DOHH2 (cell line): ENCODE measurements at regions not wholly inside any gene's neighbourhood (a gene's known extent, or its start where the extent isn't known, plus 50 kb on each side); places are given as distances from the start of the nearest gene placed in this dataset.

ENCODE experiments used
- H3F3A ChIP-seq: fragments of 200-600 bp; sonication (generic), shearing (Covaris generic); 2 replicates; pipeline ENCODE4 v1.6.0; 2016; ENCODE audit warnings: antibody characterized with exemption, mild to moderate bottlenecking; ENCODE audit not compliant: control insufficient read depth, insufficient read depth
- H3K27ac ChIP-seq: fragments of 200-600 bp; sonication (generic); 2 replicates; pipeline ENCODE4 v1.5.1; 2014; ENCODE audit warnings: low read depth, mild to moderate bottlenecking, low read length, moderate library complexity
- H3K27me3 ChIP-seq: fragments of 200-600 bp; sonication (generic); 2 replicates; pipeline ENCODE4 v1.6.1; 2014; ENCODE audit warnings: mild to moderate bottlenecking, low read length, mixed read lengths; ENCODE audit not compliant: control insufficient read depth
- H3K36me3 ChIP-seq: fragments of 200-600 bp; sonication (generic); 2 replicates; pipeline ENCODE4 v1.6.1; 2014; ENCODE audit warnings: mild to moderate bottlenecking, low read length, moderate library complexity, mixed read lengths; ENCODE audit not compliant: control insufficient read depth
- H3K4me1 ChIP-seq: fragments of 200-600 bp; sonication (generic); 2 replicates; pipeline ENCODE4 v1.6.1; 2014; ENCODE audit warnings: mild to moderate bottlenecking, low read length, mixed read lengths; ENCODE audit not compliant: control insufficient read depth
- H3K4me2 ChIP-seq: fragments of 200-600 bp; sonication (generic); 2 replicates; pipeline ENCODE4 v1.6.0; 2014; ENCODE audit warnings: mild to moderate bottlenecking, low read length, moderate library complexity
- H3K4me3 ChIP-seq: fragments of 200-600 bp; sonication (generic); 2 replicates; pipeline ENCODE4 v1.5.1; 2014; ENCODE audit warnings: mild to moderate bottlenecking, low read length, mixed read lengths
- H3K79me2 ChIP-seq: fragments of 200-600 bp; sonication (generic); 2 replicates; pipeline ENCODE4 v1.6.1; 2014; ENCODE audit warnings: mild to moderate bottlenecking, low read length, mixed read lengths; ENCODE audit not compliant: control insufficient read depth
- H3K9me2 ChIP-seq: fragments of 200-600 bp; sonication (generic); replicated peaks from 2 replicates; pipeline ENCODE4 v1.6.1; 2014; ENCODE audit warnings: mild to moderate bottlenecking, low read length, mixed read lengths; ENCODE audit not compliant: control insufficient read depth
- H3K9me3 ChIP-seq: fragments of 200-600 bp; sonication (generic); 2 replicates; pipeline ENCODE4 v1.6.1; 2014; ENCODE audit warnings: antibody characterized with exemption, low read length, mixed read lengths; ENCODE audit not compliant: control insufficient read depth, insufficient read depth
- H4K20me1 ChIP-seq: fragments of 200-600 bp; sonication (generic); 2 replicates; pipeline ENCODE4 v1.6.0; 2014; ENCODE audit warnings: low read depth, mild to moderate bottlenecking, antibody characterized with exemption, low read length, moderate library complexity; ENCODE audit not compliant: control insufficient read depth, insufficient read depth
- CTCF ChIP-seq: fragments of 200-600 bp; sonication (generic); IDR thresholded peaks from one replicate; pipeline ENCODE4 v1.5.1; 2014; ENCODE audit warnings: antibody characterized with exemption, mild to moderate bottlenecking, low read depth, low read length; ENCODE audit not compliant: poor library complexity, severe bottlenecking
- EZH2phosphoT487 ChIP-seq: fragments of 200-600 bp; sonication (generic); IDR thresholded peaks from 2 replicates; pipeline ENCODE4 v1.6.1; 2017; ENCODE audit warnings: borderline replicate concordance, mild to moderate bottlenecking, antibody characterized with exemption, low read length, moderate library complexity, mixed read lengths

GRCh38 chr9:88934876-88935535 lies 56.3 kb upstream of the S1PR3 start:
- H3K4me1 ChIP-seq: no peaks in the 10 kb centered on the region
- H3K27me3 ChIP-seq: no peaks in the 10 kb centered on the region
- H3K79me2 ChIP-seq: no peaks in the 10 kb centered on the region
- no peak overlapping the region for H3K4me2 ChIP-seq
- H3K4me3 ChIP-seq: no peak overlapping the region
- H3F3A ChIP-seq: no peaks in the 10 kb centered on the region
- H3K27ac ChIP-seq: no peak overlapping the region
- TF ChIP-seq CTCF (no peak), EZH2phosphoT487 (no peak)
- no peaks in the 10 kb centered on the region for H3K36me3 ChIP-seq
- no peaks in the 10 kb centered on the region for H3K9me2 ChIP-seq
- no peaks in the 10 kb centered on the region for H4K20me1 ChIP-seq
- H3K9me3 ChIP-seq: no peaks in the 10 kb centered on the region

GRCh38 chr9:88936132-88936531 lies 55.1 kb upstream of the S1PR3 start:
- no peaks in the 10 kb centered on the region for H3K27me3 ChIP-seq
- no peaks in the 10 kb centered on the region for H3K9me3 ChIP-seq
- no peaks in the 10 kb centered on the region for H4K20me1 ChIP-seq
- no peaks in the 10 kb centered on the region for H3K79me2 ChIP-seq
- H3K4me3 ChIP-seq: no peak overlapping the region
- H3K9me2 ChIP-seq: no peaks in the 10 kb centered on the region
- H3K4me2 ChIP-seq: no peak overlapping the region
- TF ChIP-seq EZH2phosphoT487: no peak
- TF ChIP-seq CTCF: no peak
- H3K4me1 ChIP-seq: no peaks in the 10 kb centered on the region
- H3K36me3 ChIP-seq: no peaks in the 10 kb centered on the region
- H3F3A ChIP-seq: no peaks in the 10 kb centered on the region
- no peak overlapping the region for H3K27ac ChIP-seq

GRCh38 chr9:88936668-88937067 lies 54.6 kb upstream of the S1PR3 start:
- H3K4me2 ChIP-seq: no peak overlapping the region
- H3K9me3 ChIP-seq: no peaks in the 10 kb centered on the region
- H3F3A ChIP-seq: no peaks in the 10 kb centered on the region
- no peak overlapping the region for H3K4me3 ChIP-seq
- no peaks in the 10 kb centered on the region for H3K9me2 ChIP-seq
- H3K36me3 ChIP-seq: no peaks in the 10 kb centered on the region
- H3K27me3 ChIP-seq: no peaks in the 10 kb centered on the region
- no peak overlapping the region for H3K27ac ChIP-seq
- H3K79me2 ChIP-seq: no peaks in the 10 kb centered on the region
- no peak for TF ChIP-seq EZH2phosphoT487
- no peak for TF ChIP-seq CTCF
- no peaks in the 10 kb centered on the region for H3K4me1 ChIP-seq
- no peaks in the 10 kb centered on the region for H4K20me1 ChIP-seq
